ENCODE measurements at regions not wholly inside any gene's neighbourhood (a gene's known extent, or its start where the extent isn't known, plus 50 kb on each side); places are given as distances from the start of the nearest gene placed in this dataset.
"Not testable (repeated sequence)": the region's sequence is repeated elsewhere in the genome, so short reads cannot be mapped to it uniquely, and the experiment has no call there.

DNA sequence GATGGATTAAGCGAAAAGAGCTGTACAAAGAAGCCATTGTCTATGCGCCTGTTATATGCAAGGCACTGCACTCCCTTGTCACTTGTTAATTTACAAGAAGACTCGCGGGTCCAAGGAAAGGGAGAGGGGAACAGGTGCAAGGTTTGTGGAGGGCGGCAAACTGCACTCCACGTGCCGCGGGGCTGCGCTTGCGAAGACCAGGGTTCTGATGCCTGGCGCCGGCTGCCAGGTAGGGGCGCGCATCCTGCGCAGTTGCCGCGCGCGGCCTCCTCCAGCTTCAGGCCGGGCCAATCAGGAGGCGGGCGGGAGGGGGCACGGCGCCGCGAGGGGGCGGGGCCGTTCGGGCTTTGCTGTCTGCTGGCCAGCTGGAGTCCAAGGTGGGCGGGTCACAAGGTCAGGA is 140.6 kb upstream of the PALS2 start:
- Mint-ChIP-seq H3K4me1 (ENCODE audit: low read depth) (no peaks in the 10 kb centered on the region), H3K27ac (no peak overlapping the region), H3K9me3 (no peaks in the 10 kb centered on the region), H3K27me3 (no peaks in the 10 kb centered on the region), H3K4me3 (no peak overlapping the region), H3K36me3 (ENCODE audit: low read depth) (no peaks in the 10 kb centered on the region)
- intact Hi-C loops (cut with micrococcal nuclease), result no loop called here

DNA sequence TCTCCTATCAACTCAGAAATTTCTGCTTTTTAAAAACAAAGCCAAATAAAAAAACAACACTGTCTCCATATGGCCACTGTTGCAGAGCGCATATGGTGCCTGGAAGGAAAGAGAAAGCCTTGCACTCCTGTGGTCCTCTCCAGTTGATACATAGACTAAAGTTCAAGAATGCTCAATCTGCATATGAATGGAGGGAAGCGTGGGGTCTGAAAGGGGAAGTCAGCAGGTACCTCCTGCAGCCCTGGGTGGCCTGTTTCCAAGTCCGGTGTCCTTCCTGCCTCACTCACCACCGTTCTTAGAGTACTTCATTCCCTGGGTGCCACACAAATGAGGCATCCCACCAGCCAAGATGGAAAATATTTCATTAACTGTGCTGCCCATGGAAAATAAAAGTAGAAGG is 138.3 kb upstream of the PALS2 start:
- no peak overlapping the region for H3K27ac Mint-ChIP-seq
- no peaks in the 10 kb centered on the region for H3K27me3 Mint-ChIP-seq
- no peaks in the 10 kb centered on the region for H3K9me3 Mint-ChIP-seq
- no peak overlapping the region for H3K4me3 Mint-ChIP-seq
- no peaks in the 10 kb centered on the region for H3K4me1 Mint-ChIP-seq (ENCODE audit: low read depth)
- H3K36me3 Mint-ChIP-seq (ENCODE audit: low read depth), result no peaks in the 10 kb centered on the region
- intact Hi-C loops (cut with micrococcal nuclease), result no loop called here

DNA sequence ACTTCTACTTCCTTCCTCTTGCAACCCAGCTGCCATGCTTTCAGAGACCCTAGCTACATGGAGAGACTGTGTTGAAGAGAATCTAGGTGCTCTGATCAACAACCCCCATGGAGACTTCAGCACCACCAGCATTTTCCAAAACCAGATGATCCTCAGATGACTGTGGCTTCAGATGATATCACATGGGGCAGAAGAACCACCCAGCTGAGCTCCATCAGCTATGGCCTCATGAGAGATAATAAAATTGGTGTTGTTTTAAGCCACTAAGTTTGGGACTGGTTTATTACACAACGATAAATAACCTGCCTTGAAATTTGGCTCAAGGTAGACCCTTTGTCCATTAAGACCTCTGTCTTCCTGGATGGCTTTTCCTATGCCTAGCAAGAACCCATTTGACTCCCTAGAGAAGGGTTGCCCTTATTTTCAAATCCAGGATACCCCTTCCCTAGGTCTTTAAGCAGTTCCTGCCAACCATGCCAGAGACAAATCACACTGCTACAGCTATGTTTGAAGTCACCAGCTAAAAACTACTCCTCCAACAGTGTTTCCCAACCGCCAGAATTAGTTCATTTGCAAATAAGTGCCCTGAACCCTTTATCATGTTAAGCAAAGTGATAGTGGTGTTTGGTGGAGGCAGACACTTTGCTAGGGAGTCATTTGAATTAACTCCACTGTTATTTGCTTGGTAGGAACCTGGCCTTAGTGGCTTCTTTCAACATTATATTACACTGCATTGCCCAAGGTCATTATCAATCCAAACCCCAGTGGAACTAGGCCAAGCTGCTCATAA is 136.9 kb upstream of the PALS2 start:
- H3K27me3 Mint-ChIP-seq, result no peaks in the 10 kb centered on the region
- H3K4me3 Mint-ChIP-seq, result no peak overlapping the region
- no peaks in the 10 kb centered on the region for H3K4me1 Mint-ChIP-seq (ENCODE audit: low read depth)
- H3K36me3 Mint-ChIP-seq (ENCODE audit: low read depth), result no peaks in the 10 kb centered on the region
- no peak overlapping the region for H3K27ac Mint-ChIP-seq
- intact Hi-C loops (cut with micrococcal nuclease), result no loop called here
- H3K9me3 Mint-ChIP-seq, result no peaks in the 10 kb centered on the region

DNA sequence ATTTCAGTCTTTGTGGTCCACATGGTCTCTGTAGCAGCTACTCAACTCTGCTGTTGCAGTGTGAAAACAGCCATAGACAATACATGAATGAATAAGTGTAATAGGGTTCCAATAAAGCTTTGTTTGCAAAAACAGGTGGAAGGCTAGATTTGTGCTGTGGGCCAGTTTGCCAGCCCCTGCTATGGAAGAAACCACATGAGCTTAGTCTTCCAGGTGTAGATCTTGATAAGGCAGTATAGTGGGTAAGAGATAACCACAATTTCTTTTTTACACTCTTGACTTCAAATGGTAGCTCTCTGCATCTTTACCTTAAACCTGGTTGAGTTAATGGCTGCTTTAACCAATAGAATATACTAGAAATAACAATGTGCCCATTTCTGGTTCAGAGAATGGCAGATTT is 135.0 kb upstream of the PALS2 start:
- intact Hi-C loops (cut with micrococcal nuclease), result no loop called here
- no peak overlapping the region for H3K4me3 Mint-ChIP-seq
- no peaks in the 10 kb centered on the region for H3K27me3 Mint-ChIP-seq
- peaks cover 4% of the 10 kb centered on the region for H3K9me3 Mint-ChIP-seq
- no peak overlapping the region for H3K27ac Mint-ChIP-seq
- H3K4me1 Mint-ChIP-seq (ENCODE audit: low read depth), result peaks cover 16% of the 10 kb centered on the region
- no peaks in the 10 kb centered on the region for H3K36me3 Mint-ChIP-seq (ENCODE audit: low read depth)

DNA sequence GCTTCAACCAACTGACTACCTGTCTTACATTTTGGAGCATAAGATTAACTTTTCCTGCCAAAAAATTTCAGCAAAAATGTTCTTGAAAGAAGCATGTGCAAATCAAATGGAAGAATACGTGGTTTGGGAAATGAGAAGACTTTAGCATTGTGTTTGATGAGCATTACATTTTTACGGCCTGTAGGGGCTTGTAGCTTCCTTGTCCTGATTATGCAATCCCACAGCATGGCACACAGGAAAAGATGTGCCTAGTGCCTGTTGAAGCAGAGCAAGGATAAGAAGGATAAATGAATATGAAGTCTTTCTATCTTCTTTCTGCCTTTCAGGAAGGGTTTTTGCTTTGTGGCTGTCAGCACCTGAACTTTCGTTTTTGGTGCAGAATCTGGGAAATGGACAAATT is 134.1 kb upstream of the PALS2 start:
- H3K36me3 Mint-ChIP-seq (ENCODE audit: low read depth); intact Hi-C loops (cut with micrococcal nuclease); H3K9me3 Mint-ChIP-seq; H3K27me3 Mint-ChIP-seq; H3K27ac Mint-ChIP-seq; H3K4me3 Mint-ChIP-seq: not testable (repeated sequence)
- H3K4me1 Mint-ChIP-seq (ENCODE audit: low read depth), result peaks cover 20% of the 10 kb centered on the region

DNA sequence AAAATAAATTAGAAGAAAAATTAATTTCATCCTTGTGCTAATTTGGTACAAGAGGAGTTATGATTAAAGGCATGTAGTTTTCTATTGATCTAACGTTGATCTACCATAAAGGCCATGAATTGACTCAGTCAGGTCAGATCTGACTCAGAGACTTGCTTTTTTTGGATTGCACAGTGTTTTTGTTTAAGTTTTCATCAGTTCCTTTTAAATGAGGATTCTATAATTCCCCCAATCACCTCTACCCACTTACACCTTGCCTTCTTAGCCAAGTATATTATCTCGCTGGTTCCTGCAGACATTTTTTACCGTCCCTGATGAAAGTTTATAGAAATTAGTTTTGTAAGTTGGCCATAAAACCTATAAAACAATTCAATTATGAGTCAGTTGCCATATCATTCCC is 132.4 kb upstream of the PALS2 start:
- H3K27ac Mint-ChIP-seq, result no peak overlapping the region
- peaks cover 20% of the 10 kb centered on the region for H3K4me1 Mint-ChIP-seq (ENCODE audit: low read depth)
- H3K4me3 Mint-ChIP-seq, result no peak overlapping the region
- peaks cover 7% of the 10 kb centered on the region for H3K9me3 Mint-ChIP-seq
- intact Hi-C loops (cut with micrococcal nuclease), result no loop called here
- no peaks in the 10 kb centered on the region for H3K36me3 Mint-ChIP-seq (ENCODE audit: low read depth)
- no peaks in the 10 kb centered on the region for H3K27me3 Mint-ChIP-seq

DNA sequence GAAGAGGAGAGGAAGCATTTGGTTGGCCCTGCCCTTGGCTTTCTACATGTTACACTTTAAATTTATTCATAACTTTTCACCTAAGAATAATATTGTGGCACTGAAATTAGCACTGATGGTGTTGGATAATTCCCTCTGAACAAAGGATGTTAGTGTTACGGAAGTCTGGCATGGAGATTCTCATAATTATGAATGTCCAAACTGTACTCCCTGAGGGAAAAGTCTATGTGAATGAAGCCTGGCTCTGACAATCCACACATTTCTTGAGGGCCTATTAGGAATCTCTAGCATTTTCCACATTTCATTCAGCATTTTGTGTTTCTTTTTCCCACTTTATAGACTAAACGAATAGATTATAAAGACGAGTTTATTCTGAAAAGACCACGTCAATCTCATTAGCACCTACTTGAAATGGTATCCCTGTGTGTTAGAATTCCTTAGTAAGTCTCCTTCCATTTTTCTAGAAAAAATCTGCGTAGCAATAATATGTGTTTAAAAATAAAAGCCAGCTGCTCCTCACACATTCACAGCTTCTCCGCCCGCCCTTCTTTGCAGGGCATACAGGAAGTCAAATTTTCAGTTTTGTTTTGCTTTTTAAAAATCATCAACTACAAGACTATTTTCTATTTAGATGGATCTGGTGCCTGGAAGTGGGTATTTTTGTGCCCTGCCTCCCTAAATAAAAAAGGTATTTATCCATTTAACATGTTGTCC is 131.8 kb upstream of the PALS2 start:
- no peaks in the 10 kb centered on the region for H3K36me3 Mint-ChIP-seq (ENCODE audit: low read depth)
- intact Hi-C loops (cut with micrococcal nuclease), result no loop called here
- H3K27me3 Mint-ChIP-seq, result no peaks in the 10 kb centered on the region
- H3K27ac Mint-ChIP-seq, result no peak overlapping the region
- peaks cover 20% of the 10 kb centered on the region for H3K4me1 Mint-ChIP-seq (ENCODE audit: low read depth)
- H3K9me3 Mint-ChIP-seq, result peaks cover 7% of the 10 kb centered on the region
- H3K4me3 Mint-ChIP-seq, result no peak overlapping the region

DNA sequence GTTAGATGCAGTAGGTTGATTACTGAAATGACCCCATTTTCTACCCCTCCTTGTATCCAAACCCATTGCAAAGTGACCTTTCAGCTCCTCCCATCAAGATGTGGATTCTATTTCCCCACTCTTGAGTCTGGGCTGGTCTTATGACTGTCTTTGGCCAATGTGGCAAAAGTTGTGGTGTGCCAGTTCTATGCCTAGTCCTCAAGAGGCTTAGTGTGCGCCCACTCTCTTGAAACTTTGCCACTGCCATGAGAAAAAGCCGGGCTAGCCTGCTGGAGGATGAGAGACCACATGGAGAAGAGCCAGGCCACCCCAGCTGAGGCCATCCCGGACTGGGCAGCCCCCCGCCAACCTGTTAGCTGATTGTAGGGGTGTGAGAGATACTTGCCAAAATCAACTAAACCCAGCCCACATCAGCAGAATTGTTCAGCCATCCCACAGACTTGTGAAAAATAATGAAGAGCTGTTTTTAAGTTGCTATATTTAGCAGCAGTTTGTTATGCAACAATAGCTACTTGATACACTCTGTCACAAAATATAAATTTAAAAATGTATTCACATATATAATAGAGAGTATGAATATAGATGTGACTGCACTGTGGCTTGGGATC is 131.0 kb upstream of the PALS2 start:
- intact Hi-C loops (cut with micrococcal nuclease), result no loop called here
- Mint-ChIP-seq H3K36me3 (ENCODE audit: low read depth) (no peaks in the 10 kb centered on the region), H3K27ac (no peak overlapping the region), H3K9me3 (peaks cover 7% of the 10 kb centered on the region), H3K4me1 (ENCODE audit: low read depth) (peaks cover 20% of the 10 kb centered on the region), H3K4me3 (no peak overlapping the region), H3K27me3 (no peaks in the 10 kb centered on the region)

DNA sequence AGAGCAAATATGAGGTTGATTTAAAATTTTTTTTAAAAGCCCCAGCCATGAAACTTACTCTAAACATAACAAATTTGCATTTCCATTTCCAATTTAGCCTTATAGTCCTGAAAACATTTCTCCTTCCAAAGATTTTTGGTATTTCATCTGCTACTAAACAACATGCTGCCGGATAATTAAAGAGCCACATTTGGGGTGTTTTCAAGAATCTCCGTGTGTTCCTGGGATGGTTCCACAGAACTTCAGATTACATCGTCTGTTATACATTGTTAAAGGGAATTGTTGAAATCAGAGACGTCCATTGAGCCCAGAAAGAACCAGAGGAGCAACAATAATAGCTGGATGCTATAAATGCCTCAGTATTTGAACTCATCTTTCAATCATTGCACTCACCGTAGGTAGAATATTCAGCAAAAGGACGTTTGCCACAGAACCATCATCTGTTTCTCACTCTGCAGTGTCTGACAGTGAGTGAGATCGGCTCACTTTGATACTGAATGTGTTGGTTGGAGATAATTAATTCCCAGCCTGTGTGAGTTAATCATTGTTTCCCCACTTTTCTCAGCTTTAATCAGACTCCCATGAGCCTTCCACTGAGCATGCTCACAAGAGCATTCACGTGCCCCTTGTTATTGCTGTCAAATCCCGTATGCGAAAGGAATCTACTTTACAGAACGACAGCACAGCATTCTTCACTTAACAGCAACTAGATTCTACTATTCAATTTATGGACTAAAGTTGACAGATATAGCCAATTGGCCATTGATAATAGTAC is 128.4 kb upstream of the PALS2 start:
- no peak overlapping the region for H3K27ac Mint-ChIP-seq

DNA sequence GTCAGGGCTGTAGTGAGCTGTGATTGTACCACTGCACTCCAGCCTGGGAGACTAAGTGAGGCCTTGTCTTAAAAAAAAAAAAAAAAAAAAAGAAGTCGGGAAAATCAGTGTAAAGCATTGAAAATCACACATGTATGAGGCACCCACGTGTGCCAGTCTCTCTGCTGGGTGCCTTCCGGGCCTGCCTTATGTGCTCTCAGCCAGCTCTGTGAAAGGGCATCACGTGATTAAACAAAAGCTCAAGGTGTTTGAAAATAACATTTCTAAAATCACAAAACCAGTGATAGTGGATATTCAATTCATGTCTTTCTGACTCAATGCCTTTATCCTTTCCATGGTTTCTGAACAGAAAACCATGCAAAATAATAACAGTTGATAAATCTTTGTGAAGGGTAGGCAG is 125.2 kb upstream of the PALS2 start:
- Mint-ChIP-seq H3K27ac (no peak overlapping the region), H3K36me3 (ENCODE audit: low read depth) (no peaks in the 10 kb centered on the region), H3K27me3 (no peaks in the 10 kb centered on the region), H3K4me3 (no peak overlapping the region), H3K4me1 (ENCODE audit: low read depth) (peaks cover 5% of the 10 kb centered on the region), H3K9me3 (peaks cover 5% of the 10 kb centered on the region)
- intact Hi-C loops (cut with micrococcal nuclease), result no loop called here

More for the DNA sequence above, 128.4 kb upstream of the PALS2 start:
- H3K9me3 Mint-ChIP-seq, result peaks cover 7% of the 10 kb centered on the region
- H3K27me3 Mint-ChIP-seq, result no peaks in the 10 kb centered on the region
- H3K36me3 Mint-ChIP-seq (ENCODE audit: low read depth), result no peaks in the 10 kb centered on the region
- intact Hi-C loops (cut with micrococcal nuclease), result no loop called here
- H3K4me3 Mint-ChIP-seq, result no peak overlapping the region
- peaks cover 20% of the 10 kb centered on the region for H3K4me1 Mint-ChIP-seq (ENCODE audit: low read depth)

DNA sequence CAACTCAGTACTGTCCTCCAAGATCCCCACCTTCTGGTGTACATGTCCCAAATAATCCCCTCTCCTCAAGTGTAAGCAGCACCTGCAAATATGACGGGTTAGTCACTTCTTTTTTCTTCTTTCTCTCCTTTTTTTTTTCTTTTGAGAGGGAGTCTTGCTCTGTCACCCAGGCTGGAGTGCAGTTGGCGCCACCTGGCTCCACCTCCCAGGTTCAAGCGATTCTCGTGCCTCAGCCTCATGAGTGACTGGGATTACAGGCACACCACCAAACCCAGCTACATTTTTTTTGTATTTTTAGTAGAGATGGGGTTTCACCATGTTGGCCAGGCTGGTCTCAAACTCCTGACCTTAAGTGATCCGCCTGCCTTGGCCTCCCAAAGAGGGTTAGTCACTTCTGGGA is 123.8 kb upstream of the PALS2 start:
- H3K4me1 Mint-ChIP-seq (ENCODE audit: low read depth); H3K27ac Mint-ChIP-seq; H3K27me3 Mint-ChIP-seq; H3K4me3 Mint-ChIP-seq; H3K9me3 Mint-ChIP-seq; intact Hi-C loops (cut with micrococcal nuclease); H3K36me3 Mint-ChIP-seq (ENCODE audit: low read depth): not testable (repeated sequence)

DNA sequence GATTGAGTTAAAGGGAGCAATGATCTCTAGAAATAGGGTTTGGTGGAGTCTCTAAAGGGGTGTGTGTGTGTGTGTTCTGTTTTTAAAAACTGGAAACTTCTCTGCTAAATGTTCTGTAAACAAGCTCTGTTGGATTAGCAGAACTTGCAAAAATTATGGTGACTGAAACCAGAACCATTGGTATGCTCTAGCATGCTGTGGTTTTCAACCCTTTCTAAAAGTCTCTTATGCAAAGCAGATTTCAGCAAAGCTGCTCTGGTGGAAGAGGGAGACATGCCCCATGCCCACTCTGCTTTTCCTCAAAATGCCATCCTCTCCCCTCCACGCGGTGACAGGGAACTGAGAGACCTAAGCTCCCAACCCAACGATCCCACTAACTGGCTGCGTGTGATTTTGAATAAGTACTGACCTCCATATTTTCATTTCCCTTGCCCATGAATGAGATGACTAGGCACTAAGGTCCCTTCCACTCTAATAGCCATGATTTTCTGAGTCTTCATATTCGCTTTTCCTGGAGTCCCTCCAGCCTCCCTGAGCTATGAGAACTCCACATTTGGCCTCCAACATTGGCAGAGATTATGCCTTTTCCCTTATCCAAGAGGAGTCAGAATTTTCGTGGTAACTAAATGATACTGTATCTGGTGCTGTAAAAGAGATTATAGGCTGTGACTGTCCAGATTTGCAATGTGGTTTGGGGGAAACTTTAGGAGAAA is 117.3 kb upstream of the PALS2 start:
- Mint-ChIP-seq H3K9me3 (no peaks in the 10 kb centered on the region), H3K36me3 (ENCODE audit: low read depth) (no peaks in the 10 kb centered on the region), H3K4me3 (no peak overlapping the region), H3K27me3 (no peaks in the 10 kb centered on the region), H3K27ac (no peak overlapping the region), H3K4me1 (ENCODE audit: low read depth) (no peaks in the 10 kb centered on the region)
- intact Hi-C loops (cut with micrococcal nuclease), result no loop called here

DNA sequence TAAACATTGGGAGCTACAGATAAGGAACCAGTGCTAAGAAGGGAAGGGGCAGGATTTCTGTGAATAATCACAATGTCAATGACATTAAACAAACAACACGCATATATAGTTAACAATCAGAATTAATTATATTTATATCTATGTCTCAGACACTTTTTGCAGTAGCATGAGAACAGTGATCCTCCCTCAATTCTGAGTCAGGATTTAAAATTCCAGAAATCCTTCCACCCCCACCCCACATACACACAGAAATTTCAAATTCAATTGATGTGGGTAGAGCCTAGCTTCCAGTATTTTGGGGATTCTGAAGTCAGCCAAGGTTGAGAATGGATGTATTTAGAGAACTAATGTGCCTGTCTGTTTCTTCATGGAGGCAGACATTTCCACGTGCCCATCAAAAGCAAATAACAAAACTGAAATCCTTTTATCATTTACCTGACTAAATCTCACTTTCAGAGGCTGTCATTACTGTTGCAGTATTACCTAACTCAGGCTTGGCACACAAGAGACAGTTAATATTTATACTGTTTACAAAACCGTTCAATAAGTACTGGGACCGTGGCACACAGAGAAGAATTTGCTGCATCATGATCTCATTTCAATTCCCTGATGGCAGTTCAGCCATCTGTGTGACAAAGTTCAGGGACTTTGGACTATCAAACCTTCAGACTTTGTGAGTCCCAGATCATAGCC is 116.6 kb upstream of the PALS2 start:
- Mint-ChIP-seq H3K9me3 (no peaks in the 10 kb centered on the region), H3K27ac (no peak overlapping the region), H3K36me3 (ENCODE audit: low read depth) (no peaks in the 10 kb centered on the region), H3K4me3 (no peak overlapping the region), H3K4me1 (ENCODE audit: low read depth) (no peaks in the 10 kb centered on the region), H3K27me3 (no peaks in the 10 kb centered on the region)
- intact Hi-C loops (cut with micrococcal nuclease), result no loop called here

Data from dendritic cell treated with granulocyte-macrophage colony-stimulating factor and Interleukin-4, amounts not matched to agents 40 ng/mL and 50 ng/mL, for 4 days (primary cell).